IMR-90 (cell line): ENCODE measurements at regions not wholly inside any gene's neighbourhood (a gene's known extent, or its start where the extent isn't known, plus 50 kb on each side); places are given as distances from the start of the nearest gene placed in this dataset.

Experiments
- ATAC-seq: fragments of 200-7000 bp; cut with Tn5 transposase; 2 replicates; pipeline ENCODE4 v1.9.1; 2020; ENCODE audit warnings: low read depth, mild to moderate bottlenecking, moderate library complexity
- BruUV-seq: library from RNA; stranded (reverse); fragments of 400-500 nt; replicated peaks from 2 replicates; lab custom pipeline; 2021; lab: Mats Ljungman, UMichigan
- CTCF ChIA-PET: fragments of 300-600 bp; formaldehyde crosslinking; extraction: SDS; loops from one replicate; lab custom pipeline; 2021; ENCODE audit warnings: antibody characterized with exemption; lab: Yijun Ruan, JAX
- POLR2A ChIA-PET: fragments of 300-600 bp; sonication (Branson Sonifier 250); formaldehyde crosslinking; loops from one replicate; lab custom pipeline; 2022; ENCODE audit warnings: antibody characterized with exemption; ENCODE audit not compliant: unreplicated experiment; lab: Charles Lee
- DNase-seq: peaks from one replicate; pipeline ENCODE4 v3.0.0; 2013
- H2AFZ ChIP-seq: replicated peaks from 2 replicates; pipeline ENCODE3; 2013; ENCODE audit warnings: low read length, mild to moderate bottlenecking; ENCODE audit not compliant: poor library complexity
- H2AK5ac ChIP-seq: 2 replicates; pipeline ENCODE4 v1.6.1; 2013; ENCODE audit warnings: low read depth, low read length, inconsistent platforms
- H2AK9ac ChIP-seq: replicated peaks from 2 replicates; pipeline ENCODE3; 2013; ENCODE audit warnings: mild to moderate bottlenecking, low read depth, low read length, moderate library complexity; ENCODE audit not compliant: poor library complexity
- H2BK120ac ChIP-seq: 2 replicates; pipeline ENCODE4 v1.6.1; 2013; ENCODE audit warnings: low read depth, low read length, inconsistent platforms
- H2BK15ac ChIP-seq: 3 replicates; pipeline ENCODE4 v1.6.1; 2013; ENCODE audit warnings: low read depth, low read length, inconsistent platforms
- H2BK20ac ChIP-seq: 2 replicates; pipeline ENCODE4 v1.6.1; 2013; ENCODE audit warnings: low read depth, mild to moderate bottlenecking, inconsistent platforms, low read length, moderate library complexity
- H2BK5ac ChIP-seq: 2 replicates; pipeline ENCODE4 v1.6.1; 2013; ENCODE audit warnings: mild to moderate bottlenecking, low read depth, low read length, inconsistent platforms; ENCODE audit not compliant: poor library complexity, severe bottlenecking
- H3K14ac ChIP-seq: replicated peaks from 2 replicates; pipeline ENCODE4 v1.6.1; 2013; ENCODE audit warnings: low read depth, low read length, inconsistent platforms
- H3K18ac ChIP-seq: 2 replicates; pipeline ENCODE4 v1.6.1; 2013; ENCODE audit warnings: low read depth, low read length, control low read depth
- H3K23ac ChIP-seq: 2 replicates; pipeline ENCODE4 v1.6.1; 2013; ENCODE audit warnings: low read depth, low read length, inconsistent platforms
- H3K27ac ChIP-seq: 2 replicates; pipeline ENCODE4 v1.5.1; 2013; ENCODE audit warnings: mild to moderate bottlenecking, control low read depth, low read length; ENCODE audit not compliant: insufficient read depth
- H3K27me3 ChIP-seq: 2 replicates; pipeline ENCODE4 v1.6.1; 2013; ENCODE audit warnings: low read length; ENCODE audit not compliant: control insufficient read depth, insufficient read depth
- H3K36me3 ChIP-seq: 2 replicates; pipeline ENCODE4 v1.6.1; 2013; ENCODE audit warnings: low read length, mixed read lengths; ENCODE audit not compliant: control insufficient read depth, insufficient read depth
- H3K4ac ChIP-seq: 2 replicates; pipeline ENCODE4 v1.6.1; 2013; ENCODE audit warnings: low read depth, low read length, inconsistent platforms
- H3K4me1 ChIP-seq: 2 replicates; pipeline ENCODE4 v1.6.1; 2013; ENCODE audit warnings: low read length, mixed read lengths; ENCODE audit not compliant: control insufficient read depth, insufficient read depth
- H3K4me2 ChIP-seq: 2 replicates; pipeline ENCODE4 v1.6.1; 2013; ENCODE audit warnings: low read depth, mild to moderate bottlenecking, control low read depth, low read length, moderate library complexity
- H3K4me3 ChIP-seq: 2 replicates; pipeline ENCODE4 v1.5.1; 2013; ENCODE audit warnings: low read depth, mild to moderate bottlenecking, control low read depth, low read length, moderate library complexity; ENCODE audit not compliant: insufficient read depth
- H3K56ac ChIP-seq: 2 replicates; pipeline ENCODE4 v1.6.1; 2013; ENCODE audit warnings: low read length, inconsistent platforms; ENCODE audit not compliant: insufficient read depth; ENCODE audit errors: extremely low read depth
- H3K79me1 ChIP-seq, 2 experiments: 2 replicates each; pipeline ENCODE4 v1.6.1; 2013; ENCODE audit warnings: low read length in 2 of 2, inconsistent platforms in 1 of 2, low read depth in 1 of 2
- H3K9ac ChIP-seq: 2 replicates; pipeline ENCODE4 v1.6.1; 2013; ENCODE audit warnings: low read depth, low read length, control low read depth
- H3K9me1 ChIP-seq: 2 replicates; pipeline ENCODE4 v1.6.1; 2013; ENCODE audit warnings: low read length, inconsistent platforms; ENCODE audit not compliant: insufficient read depth
- H3K9me3 ChIP-seq: 2 replicates; pipeline ENCODE4 v1.6.1; 2013; ENCODE audit warnings: low read length; ENCODE audit not compliant: control insufficient read depth, insufficient read depth
- H4K20me1 ChIP-seq: 2 replicates; pipeline ENCODE4 v1.6.1; 2013; ENCODE audit warnings: low read length, inconsistent platforms; ENCODE audit not compliant: insufficient read depth
- H4K5ac ChIP-seq: 2 replicates; pipeline ENCODE4 v1.6.1; 2013; ENCODE audit warnings: mild to moderate bottlenecking, low read depth, low read length, control low read depth
- H4K8ac ChIP-seq, 2 experiments: 2 replicates each; pipeline ENCODE4 v1.6.1; 2013; ENCODE audit warnings: low read depth in 2 of 2, low read length in 2 of 2, control low read depth in 1 of 2, inconsistent platforms in 1 of 2
- H4K91ac ChIP-seq: 2 replicates; pipeline ENCODE4 v1.6.1; 2013; ENCODE audit warnings: low read depth, low read length, inconsistent platforms; ENCODE audit not compliant: insufficient read depth
- NFE2L2 ChIP-seq: fragments of 150-350 bp; IDR thresholded peaks from 2 replicates; pipeline ENCODE4 v1.6.1; 2016; ENCODE audit warnings: low read depth, mild to moderate bottlenecking, low read length
- dilution Hi-C: fragments of 300-500 bp; cut with HindIII; formaldehyde crosslinking; loops from one replicate; pipeline ENCODE4 v1.14.3; 2018; ENCODE audit warnings: low sequenced_read_pairs; ENCODE audit not compliant: unreplicated experiment
- in situ Hi-C: fragments of 300-500 bp; cut with MboI; formaldehyde crosslinking; loops from 3 replicates; pipeline ENCODE4 v1.14.3; 2019; ENCODE audit warnings: low sequenced_read_pairs, inconsistent platforms, mixed read lengths
- intact Hi-C: fragments of 100-400 bp; cut with micrococcal nuclease; formaldehyde crosslinking; loops from 2 replicates; pipeline ENCODE4 v1.10.0; 2022

DNA sequence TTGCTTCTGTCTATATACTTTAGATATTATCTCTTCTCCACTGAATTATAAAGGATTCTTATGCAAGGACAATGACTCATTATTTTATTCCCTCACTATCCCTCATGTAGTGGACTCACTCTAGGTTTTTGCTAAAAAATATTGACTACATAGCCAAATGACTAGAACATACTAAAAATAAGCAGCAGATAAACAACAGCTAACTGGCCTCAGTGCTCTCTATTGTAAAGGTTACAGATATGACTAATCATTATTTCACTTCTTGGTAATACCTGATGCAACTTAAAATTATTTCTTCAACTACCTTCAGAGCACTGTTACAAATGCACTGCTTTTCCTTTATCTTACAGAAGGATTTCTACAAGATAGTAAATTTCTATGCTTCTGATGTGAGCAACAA lies 147.6 kb upstream of the DEPDC1 start:
- Histone ChIP-seq H2AK9ac (no peak overlapping the region), H2AK5ac (no peak overlapping the region), H3K4me2 (no peak overlapping the region), H3K9me3 (no peaks in the 10 kb centered on the region), H3K23ac (no peak overlapping the region), H3K79me1 (no peaks in the 10 kb centered on the region), H3K9ac (no peak overlapping the region), H2BK15ac (no peak overlapping the region), H3K4me1 (no peaks in the 10 kb centered on the region), H2BK5ac (no peak overlapping the region), H3K27me3 (no peaks in the 10 kb centered on the region), H4K5ac (no peak overlapping the region), H3K14ac (no peak overlapping the region), H2AFZ (no peak overlapping the region), H3K9me1 (no peaks in the 10 kb centered on the region), H3K27ac (no peak overlapping the region), H3K56ac (no peak overlapping the region), H4K91ac (no peak overlapping the region), H3K4ac (no peak overlapping the region), H3K36me3 (no peaks in the 10 kb centered on the region), H2BK20ac (no peak overlapping the region), H4K20me1 (no peaks in the 10 kb centered on the region), H4K8ac (no peak overlapping the region), H3K4me3 (no peak overlapping the region), H2BK120ac (no peak overlapping the region), H3K18ac (no peak overlapping the region)
- ATAC-seq, result no peak
- BruUV-seq, result no TSS peak
- in situ Hi-C loops, result no loop called here
- TF ChIP-seq NFE2L2, result no peak
- intact Hi-C loops, result no loop called here
- CTCF ChIA-PET, result no interaction called here
- POLR2A ChIA-PET, result interaction anchor here (0.6 kb wide), 1 partner anchor 31 kb away, joined by 10 read pairs; no protein-coding TSS in a partner anchor
- dilution Hi-C loops, result no loop called here
- no peak for DNase-seq
